ENCODE measurements at regions not wholly inside any gene's neighbourhood (a gene's known extent, or its start where the extent isn't known, plus 50 kb on each side); places are given as distances from the start of the nearest gene placed in this dataset.

DNA sequence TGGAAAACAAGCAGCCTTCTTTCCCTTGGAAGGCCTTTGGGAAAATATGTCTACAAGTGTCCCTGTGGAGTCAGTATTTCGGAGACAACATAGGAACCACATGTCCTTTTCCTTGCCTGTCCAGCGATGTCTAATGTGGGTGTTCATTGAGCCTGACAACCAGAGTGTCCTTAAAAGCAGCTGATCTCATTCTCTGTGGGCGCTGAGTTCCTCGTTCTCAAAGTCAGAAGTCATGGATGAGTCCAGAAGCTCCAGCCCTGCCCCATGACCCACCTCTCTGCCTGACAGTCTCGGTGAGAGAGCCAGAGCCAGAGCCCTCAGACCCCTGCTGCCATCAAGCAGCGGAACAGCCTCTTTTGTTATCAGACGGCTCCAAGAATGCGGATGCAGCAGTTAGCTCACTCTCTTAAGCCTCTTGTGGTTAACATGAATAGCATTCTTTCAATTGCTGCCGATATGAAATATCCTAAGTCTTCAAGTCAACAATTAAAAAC lies 329.2 kb downstream of the TGFB2 start:
- WGBS (ENCODE audit: insufficient coverage, low coverage, missing lambda C conversion rate) = 4% methylated on average over 9 of the region's 9 CpGs
- H3K4me1 ChIP-seq (replicated peaks in 1 of 2; ENCODE audit: control insufficient read depth in 2 of 2, insufficient read depth in 2 of 2, low read length in 2 of 2) = no peaks in the 10 kb centered on the region
- no peaks in the 10 kb centered on the region for H3K9me1 ChIP-seq (ENCODE audit: control insufficient read depth, insufficient read depth, low read length)
- DNase-seq (ENCODE audit: extremely low read depth in 1 of 4, low spot score in 3 of 4) = no peak
- ATAC-seq = no peak
- H4K20me1 ChIP-seq (replicated peaks; ENCODE audit: control insufficient read depth, insufficient read depth, low read length) = no peaks in the 10 kb centered on the region
- no peak overlapping the region for H3K4me2 ChIP-seq (ENCODE audit: insufficient read depth, low read length)
- H2AFZ ChIP-seq (ENCODE audit: low read depth, low read length) = no peak overlapping the region
- no peaks in the 10 kb centered on the region; the same call in 1 of the 2 replicates for H3K9me3 ChIP-seq (replicated peaks; ENCODE audit: control insufficient read depth, insufficient read depth, low read depth, low read length)
- H3K4me3 ChIP-seq = no peak overlapping the region
- no peaks in the 10 kb centered on the region for H3K79me2 ChIP-seq (ENCODE audit: control insufficient read depth, insufficient read depth, low read length)
- intact Hi-C loops (cut with micrococcal nuclease) (no loop called here), in situ Hi-C loops (cut with MboI) (no loop called here)
- ChIA-PET CTCF (ENCODE audit: low intra/inter-chr PET ratio) (no interaction called here), POLR2A (no interaction called here)
- H3K27ac ChIP-seq (ENCODE audit: extremely low read depth, low read depth, low read length) = no peak overlapping the region
- TF ChIP-seq KHSRP (IDR thresholded peaks at IDR 0.05) (no peak), ZNF140 (CRISPR knock-in tag; IDR thresholded peaks at IDR 0.05) (no peak), MYC (IDR thresholded peaks at IDR 0.05; ENCODE audit: low read depth, low read length) (no peak), MYC (CRISPR knock-in tag; IDR thresholded peaks at IDR 0.05; ENCODE audit: borderline replicate concordance, low read depth) (no peak), ZNF431 (CRISPR knock-in tag; IDR thresholded peaks at IDR 0.05) (no peak)
- no peak overlapping the region for H3K9ac ChIP-seq (ENCODE audit: insufficient read depth in 1 of 2, low read depth in 2 of 2, low read length in 2 of 2)
- no peaks in the 10 kb centered on the region for H3K27me3 ChIP-seq (ENCODE audit: control insufficient read depth in 2 of 2, insufficient read depth in 2 of 2, low read length in 2 of 2)
- BruUV-seq (replicated peaks) = no TSS peak
- FAIRE-seq = no peak
- no peaks in the 10 kb centered on the region for H3K36me3 ChIP-seq (ENCODE audit: control insufficient read depth, insufficient read depth, low read length)

GRCh38 chr1:218677026-218677425 lies 331.9 kb downstream of the TGFB2 start:
- POLR2A ChIA-PET = interaction anchor here (0.7 kb wide), 1 partner anchor 18 kb away, joined by 3 read pairs; no protein-coding TSS in a partner anchor
- H3K27ac ChIP-seq (ENCODE audit: extremely low read depth, low read depth, low read length) = no peak overlapping the region
- ATAC-seq (no peak), FAIRE-seq (no peak), DNase-seq (ENCODE audit: extremely low read depth in 1 of 4, low spot score in 3 of 4) (no peak)
- no peaks in the 10 kb centered on the region for H4K20me1 ChIP-seq (replicated peaks; ENCODE audit: control insufficient read depth, insufficient read depth, low read length)
- H2AFZ ChIP-seq (ENCODE audit: low read depth, low read length) = no peak overlapping the region
- H3K9me3 ChIP-seq (replicated peaks; ENCODE audit: control insufficient read depth, insufficient read depth, low read depth, low read length) = no peaks in the 10 kb centered on the region; the same call in 1 of the 2 replicates
- H3K9ac ChIP-seq (ENCODE audit: insufficient read depth in 1 of 2, low read depth in 2 of 2, low read length in 2 of 2) = no peak overlapping the region
- no peaks in the 10 kb centered on the region for H3K9me1 ChIP-seq (ENCODE audit: control insufficient read depth, insufficient read depth, low read length)
- no peaks in the 10 kb centered on the region for H3K4me1 ChIP-seq (replicated peaks in 1 of 2; ENCODE audit: control insufficient read depth in 2 of 2, insufficient read depth in 2 of 2, low read length in 2 of 2)
- no peaks in the 10 kb centered on the region for H3K79me2 ChIP-seq (ENCODE audit: control insufficient read depth, insufficient read depth, low read length)
- no peak overlapping the region for H3K4me2 ChIP-seq (ENCODE audit: insufficient read depth, low read length)
- H3K27me3 ChIP-seq (ENCODE audit: control insufficient read depth in 2 of 2, insufficient read depth in 2 of 2, low read length in 2 of 2) = no peaks in the 10 kb centered on the region
- no peak overlapping the region for H3K4me3 ChIP-seq
- CTCF ChIA-PET (ENCODE audit: low intra/inter-chr PET ratio) = no interaction called here
- intact Hi-C loops (cut with micrococcal nuclease) = no loop called here
- TF ChIP-seq TCFL5 (CRISPR knock-in tag; conservative IDR thresholded peaks at IDR 0.05) = no peak
- no peak for TF ChIP-seq SUPT5H (IDR thresholded peaks at IDR 0.05)
- no peak for TF ChIP-seq SIX5 (IDR thresholded peaks at IDR 0.05; ENCODE audit: borderline replicate concordance in 1 of 2, insufficient read depth in 1 of 2, low read depth in 1 of 2, low read length in 2 of 2)
- TF ChIP-seq, protein P1, sequence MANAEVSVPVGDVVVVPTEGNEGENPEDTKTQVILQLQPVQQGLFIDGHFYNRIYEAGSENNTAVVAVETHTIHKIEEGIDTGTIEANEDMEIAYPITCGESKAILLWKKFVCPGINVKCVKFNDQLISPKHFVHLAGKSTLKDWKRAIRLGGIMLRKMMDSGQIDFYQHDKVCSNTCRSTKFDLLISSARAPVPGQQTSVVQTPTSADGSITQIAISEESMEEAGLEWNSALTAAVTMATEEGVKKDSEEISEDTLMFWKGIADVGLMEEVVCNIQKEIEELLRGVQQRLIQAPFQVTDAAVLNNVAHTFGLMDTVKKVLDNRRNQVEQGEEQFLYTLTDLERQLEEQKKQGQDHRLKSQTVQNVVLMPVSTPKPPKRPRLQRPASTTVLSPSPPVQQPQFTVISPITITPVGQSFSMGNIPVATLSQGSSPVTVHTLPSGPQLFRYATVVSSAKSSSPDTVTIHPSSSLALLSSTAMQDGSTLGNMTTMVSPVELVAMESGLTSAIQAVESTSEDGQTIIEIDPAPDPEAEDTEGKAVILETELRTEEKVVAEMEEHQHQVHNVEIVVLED (CRISPR knock-in tag; IDR thresholded peaks at IDR 0.05) = no peak
- TF ChIP-seq SMAD4 (CRISPR knock-in tag; conservative IDR thresholded peaks at IDR 0.05) = no peak
- no peak for TF ChIP-seq CTBP1 (IDR thresholded peaks at IDR 0.05; ENCODE audit: borderline replicate concordance)
- no peak for TF ChIP-seq HOXB6 (CRISPR knock-in tag; IDR thresholded peaks at IDR 0.05; ENCODE audit: borderline replicate concordance)
- WGBS (ENCODE audit: insufficient coverage, low coverage, missing lambda C conversion rate) = 0% methylated on average over 7 of the region's 7 CpGs
- no peaks in the 10 kb centered on the region for H3K36me3 ChIP-seq (ENCODE audit: control insufficient read depth, insufficient read depth, low read length)
- in situ Hi-C loops (cut with MboI) = no loop called here
- no TSS peak for BruUV-seq (replicated peaks)
